GM13977 (cell line): ENCODE measurements at regions not wholly inside any gene's neighbourhood (a gene's known extent, or its start where the extent isn't known, plus 50 kb on each side); places are given as distances from the start of the nearest gene placed in this dataset.

Experiments
- DNase-seq: peaks from one replicate; pipeline ENCODE4 v3.0.0; 2012; ENCODE audit warnings: low spot score
- in situ Hi-C: fragments of 300-500 bp; cut with MboI; formaldehyde crosslinking; loops from one replicate; pipeline ENCODE4 v1.12.0; 2022; ENCODE audit warnings: low sequenced_read_pairs, low pct_unique_long_range_greater_than_20kb, mixed read lengths, inconsistent platforms; ENCODE audit not compliant: unreplicated experiment
- TF ChIP-seq, protein P1 (sequence below): IDR thresholded peaks from 2 replicates; pipeline ENCODE4 v1.5.1; 2012; ENCODE audit warnings: mild to moderate bottlenecking, control low read depth; ENCODE audit not compliant: insufficient read depth; ENCODE audit errors: extremely low read depth, missing control alignments

DNA sequence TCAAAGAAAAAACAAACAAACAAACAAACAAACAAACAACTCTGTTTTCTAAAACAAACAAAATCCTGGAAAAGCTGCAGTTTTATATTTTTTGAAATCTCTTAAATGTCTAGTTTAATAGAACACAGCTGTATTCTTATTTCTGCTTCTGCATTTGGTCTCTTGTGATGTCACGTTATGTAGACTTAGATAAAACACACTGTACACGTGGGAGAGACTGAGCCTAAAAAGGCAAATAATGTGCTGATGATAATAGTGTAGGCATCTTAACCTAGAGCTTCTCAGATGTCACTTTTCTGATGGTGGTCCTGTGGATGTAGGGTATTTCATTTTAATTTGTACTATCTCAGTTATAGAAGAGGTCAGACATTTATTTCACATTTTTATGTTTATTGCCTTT lies 261.7 kb downstream of the UTRN start:
- DNase-seq = no peak

DNA sequence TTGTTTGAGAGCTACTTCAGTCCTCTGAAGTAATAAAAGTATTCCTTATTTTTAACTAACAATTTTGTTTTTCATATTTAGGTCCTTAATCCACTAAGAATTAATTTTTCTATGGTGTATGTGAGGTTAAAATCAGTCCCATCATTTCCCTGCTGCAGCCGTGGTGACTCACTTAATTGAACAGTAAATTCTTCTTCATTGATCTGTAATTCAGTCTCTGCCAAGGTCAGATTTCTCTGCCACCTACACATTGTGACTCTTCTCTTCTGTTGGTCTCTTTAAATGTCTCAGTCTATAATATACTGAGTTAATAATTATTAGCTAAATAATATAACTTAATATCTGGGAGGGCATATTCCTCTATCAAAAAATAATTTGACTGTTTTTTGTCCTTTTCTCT lies 262.3 kb downstream of the UTRN start:
- in situ Hi-C loops = no loop called here
- DNase-seq = no peak
- TF ChIP-seq, protein P1, sequence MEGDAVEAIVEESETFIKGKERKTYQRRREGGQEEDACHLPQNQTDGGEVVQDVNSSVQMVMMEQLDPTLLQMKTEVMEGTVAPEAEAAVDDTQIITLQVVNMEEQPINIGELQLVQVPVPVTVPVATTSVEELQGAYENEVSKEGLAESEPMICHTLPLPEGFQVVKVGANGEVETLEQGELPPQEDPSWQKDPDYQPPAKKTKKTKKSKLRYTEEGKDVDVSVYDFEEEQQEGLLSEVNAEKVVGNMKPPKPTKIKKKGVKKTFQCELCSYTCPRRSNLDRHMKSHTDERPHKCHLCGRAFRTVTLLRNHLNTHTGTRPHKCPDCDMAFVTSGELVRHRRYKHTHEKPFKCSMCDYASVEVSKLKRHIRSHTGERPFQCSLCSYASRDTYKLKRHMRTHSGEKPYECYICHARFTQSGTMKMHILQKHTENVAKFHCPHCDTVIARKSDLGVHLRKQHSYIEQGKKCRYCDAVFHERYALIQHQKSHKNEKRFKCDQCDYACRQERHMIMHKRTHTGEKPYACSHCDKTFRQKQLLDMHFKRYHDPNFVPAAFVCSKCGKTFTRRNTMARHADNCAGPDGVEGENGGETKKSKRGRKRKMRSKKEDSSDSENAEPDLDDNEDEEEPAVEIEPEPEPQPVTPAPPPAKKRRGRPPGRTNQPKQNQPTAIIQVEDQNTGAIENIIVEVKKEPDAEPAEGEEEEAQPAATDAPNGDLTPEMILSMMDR = no peak

More for the DNA sequence above, 261.7 kb downstream of the UTRN start:
- TF ChIP-seq, protein P1 = no peak
- in situ Hi-C loops = no loop called here

DNA sequence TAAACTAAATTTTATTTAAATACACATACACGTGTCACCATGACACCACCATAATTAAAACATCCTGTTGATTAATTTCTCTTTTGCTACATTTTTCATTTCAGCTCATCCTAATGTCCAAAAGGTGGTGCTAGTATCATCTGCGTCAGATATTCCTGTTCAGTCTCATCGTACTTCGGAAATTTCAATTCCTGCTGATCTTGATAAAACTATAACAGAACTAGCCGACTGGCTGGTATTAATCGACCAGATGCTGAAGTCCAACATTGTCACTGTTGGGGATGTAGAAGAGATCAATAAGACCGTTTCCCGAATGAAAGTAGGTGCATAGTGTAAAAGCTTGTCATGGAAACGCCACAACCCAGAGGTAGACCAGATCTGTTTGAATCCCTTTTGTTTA lies 263.4 kb downstream of the UTRN start:
- in situ Hi-C loops = no loop called here
- no peak for DNase-seq
- TF ChIP-seq, protein P1 = no peak

DNA sequence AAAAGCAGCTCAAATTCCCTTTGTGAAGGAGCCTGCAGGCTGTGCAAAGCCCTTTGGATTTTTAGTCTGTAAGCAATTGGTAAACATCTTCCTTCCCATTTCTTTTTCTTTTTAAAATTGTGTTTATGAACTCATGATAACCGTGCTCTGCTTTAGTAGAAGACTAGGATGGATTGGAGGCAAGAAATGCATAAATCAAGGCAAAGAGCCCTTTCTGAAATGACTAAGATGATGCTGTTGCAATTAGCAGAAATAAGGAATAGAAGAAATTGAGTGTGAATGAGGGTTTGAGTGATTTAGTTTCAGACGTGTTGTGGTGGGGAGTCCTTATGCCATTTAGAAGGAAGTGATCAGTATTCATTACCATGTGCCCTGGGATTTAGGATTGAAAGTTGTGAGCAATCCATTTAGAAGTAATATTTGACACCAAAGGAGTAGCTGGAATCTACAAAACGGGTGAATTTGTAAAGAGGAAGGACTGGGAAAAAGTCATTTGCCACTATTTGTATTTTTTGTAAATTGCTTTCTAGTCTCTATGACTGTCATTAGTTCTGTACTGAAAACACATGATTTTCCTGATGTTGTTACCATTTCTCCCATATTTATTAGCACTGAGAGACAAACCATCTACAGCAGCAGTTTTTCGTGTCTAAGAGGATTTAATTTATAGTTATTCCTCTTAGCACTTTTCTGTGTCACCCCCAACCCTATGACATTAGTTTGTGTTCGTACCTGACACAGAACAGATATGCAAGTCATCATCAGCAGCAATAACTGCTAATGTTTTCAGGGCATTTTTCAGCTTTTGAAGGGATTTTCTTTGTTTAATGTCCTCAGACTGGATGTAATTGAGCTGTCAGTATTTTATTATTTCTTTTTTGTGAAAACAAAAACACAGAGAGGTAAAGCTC lies 265.0 kb downstream of the UTRN start:
- in situ Hi-C loops = no loop called here
- TF ChIP-seq, protein P1 = no peak
- no peak for DNase-seq

DNA sequence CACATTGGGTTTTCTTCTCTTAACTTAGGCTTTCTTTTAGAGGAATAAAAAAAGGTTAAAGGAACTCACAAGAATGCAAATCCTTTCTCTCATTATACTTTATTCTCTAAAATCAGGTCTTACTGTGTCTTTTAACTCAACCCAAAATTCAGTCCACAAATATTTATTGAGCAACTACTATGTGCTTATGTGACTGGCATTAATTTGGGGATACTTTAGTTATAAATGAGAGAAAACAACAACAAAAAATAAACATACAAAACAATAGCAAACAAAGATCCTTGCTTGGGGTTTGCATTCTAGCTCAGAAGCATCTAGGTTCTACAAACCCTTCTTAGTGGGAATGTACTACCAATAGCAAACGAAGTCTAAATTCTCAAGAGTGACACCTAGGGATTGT lies 266.2 kb downstream of the UTRN start:
- in situ Hi-C loops = no loop called here
- TF ChIP-seq, protein P1 = no peak
- no peak for DNase-seq

DNA sequence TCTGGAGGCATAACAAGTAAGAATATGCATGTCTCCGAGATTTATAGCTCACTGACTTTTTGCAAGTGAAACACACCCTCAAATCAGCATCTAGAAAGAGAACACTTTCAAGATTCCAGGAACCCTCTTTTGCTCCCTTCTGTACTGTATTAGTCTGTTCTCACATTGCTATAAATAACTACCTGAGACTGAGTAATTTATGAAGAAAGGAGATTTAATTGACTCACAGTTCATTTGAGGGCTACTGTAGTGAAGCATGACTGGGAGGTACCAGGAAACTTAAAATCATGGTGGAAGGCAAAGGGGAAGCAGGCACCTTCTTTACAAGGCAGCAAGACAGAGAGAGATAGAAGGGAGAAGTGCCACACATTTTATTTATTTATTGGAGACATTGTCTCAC lies 269.9 kb downstream of the UTRN start:
- no peak for DNase-seq
- in situ Hi-C loops = no loop called here
- TF ChIP-seq, protein P1 = no peak
